ENCODE measurements at regions not wholly inside any gene's neighbourhood (a gene's known extent, or its start where the extent isn't known, plus 50 kb on each side); places are given as distances from the start of the nearest gene placed in this dataset.

GRCh38 chr9:107155244-107155817, 127.7 kb upstream of the RAD23B start:
- Histone ChIP-seq H3K27ac (no peak overlapping the region), H3K27me3 (replicated peaks; ENCODE audit: insufficient read depth) (no peaks in the 10 kb centered on the region), H3K4me3 (no peak overlapping the region), H3K9me3 (no peaks in the 10 kb centered on the region), H3K36me3 (no peaks in the 10 kb centered on the region), H3K4me1 (ENCODE audit: control insufficient read depth in 1 of 2, low read depth in 2 of 2) (no peaks in the 10 kb centered on the region)
- ATAC-seq (ENCODE audit: insufficient number of reproducible peaks, low FRiP score, low read depth), result no peak
- TF ChIP-seq CTCF (IDR thresholded peaks at IDR 0.05), result no peak
- DNase-seq (ENCODE audit: low spot score), result no peak

- TF ChIP-seq CTCF (IDR thresholded peaks at IDR 0.05), result no peak
- Histone ChIP-seq H3K9me3 (no peaks in the 10 kb centered on the region), H3K4me1 (ENCODE audit: control insufficient read depth in 1 of 2, low read depth in 2 of 2) (no peaks in the 10 kb centered on the region), H3K27ac (no peak overlapping the region), H3K27me3 (replicated peaks; ENCODE audit: insufficient read depth) (no peaks in the 10 kb centered on the region), H3K36me3 (no peaks in the 10 kb centered on the region), H3K4me3 (no peak overlapping the region)
- DNase-seq (ENCODE audit: low spot score) (no peak), ATAC-seq (ENCODE audit: insufficient number of reproducible peaks, low FRiP score, low read depth) (no peak)
Observed at GRCh38 chr9:107158321-107158720, 124.8 kb upstream of the RAD23B start.

- TF ChIP-seq CTCF (IDR thresholded peaks at IDR 0.05), result no peak
- Histone ChIP-seq H3K27me3 (replicated peaks; ENCODE audit: insufficient read depth) (no peaks in the 10 kb centered on the region), H3K4me3 (no peak overlapping the region), H3K36me3 (no peaks in the 10 kb centered on the region), H3K4me1 (ENCODE audit: control insufficient read depth in 1 of 2, low read depth in 2 of 2) (no peaks in the 10 kb centered on the region), H3K9me3 (no peaks in the 10 kb centered on the region), H3K27ac (no peak overlapping the region)
- DNase-seq (ENCODE audit: low spot score), result no peak
- no peak for ATAC-seq (ENCODE audit: insufficient number of reproducible peaks, low FRiP score, low read depth)
Observed at GRCh38 chr9:107161338-107161737, 121.7 kb upstream of the RAD23B start.

GRCh38 chr9:107163370-107163769, 119.7 kb upstream of the RAD23B start:
- TF ChIP-seq CTCF (IDR thresholded peaks at IDR 0.05), result no peak
- H3K4me3 ChIP-seq, result no peak overlapping the region
- H3K9me3 ChIP-seq, result no peaks in the 10 kb centered on the region
- no peaks in the 10 kb centered on the region for H3K4me1 ChIP-seq (ENCODE audit: control insufficient read depth in 1 of 2, low read depth in 2 of 2)
- no peaks in the 10 kb centered on the region for H3K27me3 ChIP-seq (replicated peaks; ENCODE audit: insufficient read depth)
- no peaks in the 10 kb centered on the region for H3K36me3 ChIP-seq
- DNase-seq (ENCODE audit: low spot score) (no peak), ATAC-seq (ENCODE audit: insufficient number of reproducible peaks, low FRiP score, low read depth) (no peak)
- H3K27ac ChIP-seq, result no peak overlapping the region

- Histone ChIP-seq H3K4me3 (no peak overlapping the region), H3K27me3 (replicated peaks; ENCODE audit: insufficient read depth) (no peaks in the 10 kb centered on the region), H3K27ac (no peak overlapping the region), H3K9me3 (no peaks in the 10 kb centered on the region), H3K4me1 (ENCODE audit: control insufficient read depth in 1 of 2, low read depth in 2 of 2) (no peaks in the 10 kb centered on the region), H3K36me3 (no peaks in the 10 kb centered on the region)
- TF ChIP-seq CTCF (IDR thresholded peaks at IDR 0.05), result no peak
- ATAC-seq (ENCODE audit: insufficient number of reproducible peaks, low FRiP score, low read depth), result no peak
- DNase-seq (ENCODE audit: low spot score), result no peak
Observed at GRCh38 chr9:107169796-107170195, 113.3 kb upstream of the RAD23B start.

Measured in thoracic aorta (tissue), 2 donors.